ENCODE measurements at regions not wholly inside any gene's neighbourhood (a gene's known extent, or its start where the extent isn't known, plus 50 kb on each side); places are given as distances from the start of the nearest gene placed in this dataset.

- no peak overlapping the region for H3K4me3 ChIP-seq (replicated peaks; ENCODE audit: insufficient read depth, low read length)
- no peaks in the 10 kb centered on the region for H3K27me3 ChIP-seq (ENCODE audit: insufficient read depth, poor library complexity, severe bottlenecking)
- DNase-seq (ENCODE audit: low read depth in 1 of 2, low spot score in 1 of 2), result no peak
- TF ChIP-seq REST (IDR thresholded peaks at IDR 0.05; ENCODE audit: insufficient replicate concordance, low read depth) (no peak), POLR2AphosphoS5 (IDR thresholded peaks at IDR 0.05; ENCODE audit: low read depth) (no peak), CTCF (IDR thresholded peaks at IDR 0.05; ENCODE audit: insufficient read depth, low read length) (no peak), GABPA (IDR thresholded peaks at IDR 0.05; ENCODE audit: low read depth) (no peak), SPI1 (IDR thresholded peaks at IDR 0.05; ENCODE audit: borderline replicate concordance, low read depth) (no peak)
- no peak overlapping the region for H3K27ac ChIP-seq (replicated peaks)
These were observed 58.5 kb upstream of the ATF7IP start for GRCh38 chr12:14307004-14307403.

- no peaks in the 10 kb centered on the region for H3K27me3 ChIP-seq (ENCODE audit: insufficient read depth, poor library complexity, severe bottlenecking)
- TF ChIP-seq GABPA (IDR thresholded peaks at IDR 0.05; ENCODE audit: low read depth) (no peak), CTCF (IDR thresholded peaks at IDR 0.05; ENCODE audit: insufficient read depth, low read length) (no peak), SPI1 (IDR thresholded peaks at IDR 0.05; ENCODE audit: borderline replicate concordance, low read depth) (no peak), REST (IDR thresholded peaks at IDR 0.05; ENCODE audit: insufficient replicate concordance, low read depth) (no peak), POLR2AphosphoS5 (IDR thresholded peaks at IDR 0.05; ENCODE audit: low read depth) (no peak)
- H3K4me3 ChIP-seq (replicated peaks; ENCODE audit: insufficient read depth, low read length), result no peak overlapping the region
- no peak for DNase-seq (ENCODE audit: low read depth in 1 of 2, low spot score in 1 of 2)
- H3K27ac ChIP-seq (replicated peaks), result no peak overlapping the region
These were observed 57.0 kb upstream of the ATF7IP start for GRCh38 chr12:14308516-14308915.

GRCh38 chr12:14310866-14311265 is 54.6 kb upstream of the ATF7IP start:
- no peak overlapping the region for H3K4me3 ChIP-seq (replicated peaks; ENCODE audit: insufficient read depth, low read length)
- no peak overlapping the region for H3K27ac ChIP-seq (replicated peaks)
- no peaks in the 10 kb centered on the region for H3K27me3 ChIP-seq (ENCODE audit: insufficient read depth, poor library complexity, severe bottlenecking)
- no peak for DNase-seq (ENCODE audit: low read depth in 1 of 2, low spot score in 1 of 2)
- TF ChIP-seq REST (IDR thresholded peaks at IDR 0.05; ENCODE audit: insufficient replicate concordance, low read depth), result no peak
